Adipocyte (in vitro differentiated cells): ENCODE measurements at regions not wholly inside any gene's neighbourhood (a gene's known extent, or its start where the extent isn't known, plus 50 kb on each side); places are given as distances from the start of the nearest gene placed in this dataset.

Experiments
- DNase-seq: peaks from one replicate; pipeline ENCODE4 v3.0.0-alpha.2; 2015; ENCODE audit warnings: low read depth
- H3K27me3 ChIP-seq: replicated peaks from 2 replicates; pipeline ENCODE4 v1.7.0; 2013; ENCODE audit warnings: mild to moderate bottlenecking, low read length, moderate library complexity; ENCODE audit not compliant: control insufficient read depth, insufficient read depth
- H3K36me3 ChIP-seq: 2 replicates; pipeline ENCODE4 v1.7.0; 2013; ENCODE audit warnings: low read length, mild to moderate bottlenecking, moderate library complexity; ENCODE audit not compliant: control insufficient read depth, insufficient read depth, severe bottlenecking
- H3K4me1 ChIP-seq: 2 replicates; pipeline ENCODE4 v1.7.0; 2013; ENCODE audit warnings: mild to moderate bottlenecking, low read length, moderate library complexity; ENCODE audit not compliant: control insufficient read depth, insufficient read depth
- H3K4me3 ChIP-seq: 2 replicates; pipeline ENCODE4 v1.7.0; 2013; ENCODE audit warnings: mild to moderate bottlenecking, low read length, moderate library complexity
- H3K9ac ChIP-seq: 2 replicates; pipeline ENCODE4 v1.7.0; 2013; ENCODE audit warnings: mild to moderate bottlenecking, low read length, moderate library complexity
- H3K9me3 ChIP-seq: 2 replicates; pipeline ENCODE4 v1.7.0; 2013; ENCODE audit warnings: mild to moderate bottlenecking, low read length, moderate library complexity; ENCODE audit not compliant: control insufficient read depth

DNA sequence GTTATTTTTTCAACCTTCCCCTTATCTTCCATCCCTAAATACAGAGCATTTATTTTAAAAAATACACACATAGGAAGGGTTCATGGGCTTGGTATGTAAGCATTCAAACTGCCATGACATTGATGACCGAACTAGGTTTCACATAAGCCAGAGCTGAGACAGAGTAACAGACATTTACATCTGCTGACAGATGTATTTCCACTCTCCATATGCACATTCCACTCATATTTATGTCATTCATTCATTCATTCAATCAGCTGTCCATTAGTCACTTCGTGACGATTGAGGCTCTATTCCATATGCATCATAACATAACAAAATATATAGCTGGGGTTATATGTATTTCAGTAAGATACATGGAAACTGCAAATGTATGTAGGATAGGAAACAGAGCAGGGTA is 145.5 kb upstream of the OTX2 start:
- peaks cover 8% of the 10 kb centered on the region for H3K27me3 ChIP-seq
- no peak overlapping the region for H3K4me3 ChIP-seq
- H3K9me3 ChIP-seq: no peaks in the 10 kb centered on the region
- no peak for DNase-seq
- no peaks in the 10 kb centered on the region for H3K4me1 ChIP-seq
- H3K36me3 ChIP-seq: no peaks in the 10 kb centered on the region
- no peak overlapping the region for H3K9ac ChIP-seq

DNA sequence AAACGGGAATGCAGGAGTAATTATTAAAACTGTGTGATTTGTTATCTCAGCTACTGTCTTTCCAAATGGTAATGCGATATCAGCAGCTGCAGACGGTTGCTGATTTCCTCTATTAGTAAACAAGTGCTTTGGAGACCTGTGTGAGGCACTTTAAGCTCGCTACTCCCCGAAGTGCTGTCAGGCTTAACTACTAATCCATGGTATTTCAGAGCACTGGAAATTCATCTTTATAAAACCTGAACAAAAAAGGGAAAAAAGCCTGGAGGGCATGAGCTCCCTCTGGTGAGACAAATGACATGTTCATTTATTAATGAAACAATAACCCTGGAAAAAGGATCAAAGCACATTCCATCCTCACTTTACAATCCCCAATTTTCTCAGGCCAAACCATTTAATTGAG is 143.6 kb upstream of the OTX2 start:
- no peak overlapping the region for H3K9ac ChIP-seq
- no peak for DNase-seq
- no peaks in the 10 kb centered on the region for H3K36me3 ChIP-seq
- H3K4me1 ChIP-seq: no peaks in the 10 kb centered on the region
- no peaks in the 10 kb centered on the region for H3K9me3 ChIP-seq
- H3K27me3 ChIP-seq: peaks cover 8% of the 10 kb centered on the region
- no peak overlapping the region for H3K4me3 ChIP-seq

DNA sequence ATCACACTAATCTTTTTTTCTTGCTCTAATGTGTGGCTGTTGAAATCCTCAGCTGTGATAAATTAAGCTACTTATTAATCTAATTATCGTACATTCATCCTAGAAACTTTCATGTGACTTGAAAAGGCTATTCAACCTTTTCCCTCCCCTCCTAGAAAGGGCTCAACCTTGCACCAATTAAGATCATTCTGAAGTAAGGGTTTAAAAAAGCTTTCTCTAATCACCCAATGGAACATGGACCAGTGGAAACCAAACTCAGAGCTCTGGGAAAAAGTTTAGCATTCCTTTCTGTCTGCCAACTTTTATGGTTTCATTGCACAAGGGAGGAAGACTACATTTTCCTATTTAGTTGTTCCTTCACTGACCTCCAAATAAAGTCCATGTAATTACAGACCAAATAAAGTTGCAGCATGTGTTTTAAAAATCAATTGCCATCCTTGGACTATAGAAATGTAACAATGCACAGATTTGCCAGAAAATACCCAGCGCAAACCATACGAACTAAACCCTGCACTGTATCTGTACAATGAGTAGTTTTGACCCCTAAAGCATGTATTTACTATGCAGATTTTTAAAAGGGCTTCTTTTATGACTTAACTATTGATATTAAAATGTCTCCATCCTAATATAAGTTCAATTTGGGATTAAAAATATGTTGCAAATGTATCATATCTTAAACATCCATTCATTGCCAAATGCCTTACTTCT is 142.6 kb upstream of the OTX2 start:
- Histone ChIP-seq H3K9ac (no peak overlapping the region), H3K4me3 (no peak overlapping the region), H3K4me1 (no peaks in the 10 kb centered on the region), H3K36me3 (no peaks in the 10 kb centered on the region), H3K9me3 (no peaks in the 10 kb centered on the region), H3K27me3 (peaks cover 8% of the 10 kb centered on the region)
- DNase-seq: no peak

DNA sequence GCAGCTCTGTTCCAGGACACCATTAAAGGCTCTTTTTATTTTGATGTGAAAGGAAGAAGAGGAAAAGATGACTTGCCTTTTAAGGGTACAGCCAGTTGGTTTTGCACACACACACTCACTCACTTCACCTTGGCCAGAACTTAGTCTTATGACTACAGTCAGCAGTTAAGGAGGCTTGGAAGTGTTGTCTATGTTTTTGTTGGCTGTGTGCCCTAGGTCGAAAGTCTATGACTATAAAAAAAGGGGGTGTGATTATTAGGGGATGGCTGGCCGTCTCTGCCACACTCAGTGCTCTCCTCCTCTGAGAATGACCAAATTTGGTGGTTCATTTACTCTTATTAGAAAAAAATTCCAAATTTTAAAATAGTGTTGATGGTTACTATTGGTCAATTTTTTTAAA is 139.5 kb upstream of the OTX2 start:
- no peak for DNase-seq

DNA sequence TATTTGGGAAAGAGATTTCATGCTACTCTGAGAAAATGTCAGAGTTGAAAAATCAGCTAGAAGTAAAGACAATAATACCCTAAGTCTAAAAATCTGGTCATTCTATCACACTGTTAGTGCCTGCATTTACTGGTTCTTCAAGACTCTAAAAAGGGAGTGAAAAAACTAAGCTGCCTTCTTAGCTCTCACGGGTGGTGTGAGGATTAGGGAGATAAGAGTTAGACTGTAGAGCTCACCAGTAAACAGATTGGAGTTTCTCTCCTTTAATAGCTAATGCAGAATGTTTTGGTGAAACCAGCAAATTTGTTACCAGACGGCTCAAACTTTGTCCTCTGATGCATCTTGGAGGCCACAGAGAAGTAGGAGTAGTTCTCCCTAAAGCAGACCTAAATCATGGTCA is 135.0 kb upstream of the OTX2 start:
- no peak for DNase-seq
- Histone ChIP-seq H3K9me3 (no peaks in the 10 kb centered on the region), H3K36me3 (no peaks in the 10 kb centered on the region), H3K4me1 (no peaks in the 10 kb centered on the region), H3K9ac (no peak overlapping the region), H3K4me3 (no peak overlapping the region), H3K27me3 (no peaks in the 10 kb centered on the region)

More for the DNA sequence above, 139.5 kb upstream of the OTX2 start:
- H3K9ac ChIP-seq: no peak overlapping the region
- no peaks in the 10 kb centered on the region for H3K9me3 ChIP-seq
- H3K4me3 ChIP-seq: no peak overlapping the region
- peaks cover 3% of the 10 kb centered on the region for H3K27me3 ChIP-seq
- H3K4me1 ChIP-seq: no peaks in the 10 kb centered on the region
- no peaks in the 10 kb centered on the region for H3K36me3 ChIP-seq

DNA sequence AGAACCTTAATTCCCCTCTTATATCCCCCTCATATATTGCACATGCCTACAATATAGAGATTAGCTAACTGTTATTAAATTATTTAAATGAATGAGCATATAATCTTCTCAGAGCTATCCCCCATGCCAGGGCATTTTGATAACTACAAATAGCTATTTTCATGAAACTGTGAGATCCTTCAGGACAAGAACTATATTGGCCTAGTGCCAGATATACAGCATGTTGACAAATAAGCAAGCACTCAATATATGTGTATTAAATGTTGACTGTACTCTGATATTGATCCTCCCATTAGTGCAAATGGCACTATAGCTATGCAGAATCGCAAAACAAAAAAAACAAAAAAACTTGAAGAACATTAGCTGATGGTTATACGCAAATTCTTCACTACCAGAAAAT is 134.1 kb upstream of the OTX2 start:
- Histone ChIP-seq H3K36me3 (no peaks in the 10 kb centered on the region), H3K27me3 (no peaks in the 10 kb centered on the region), H3K4me3 (no peak overlapping the region), H3K9me3 (no peaks in the 10 kb centered on the region), H3K9ac (no peak overlapping the region), H3K4me1 (no peaks in the 10 kb centered on the region)
- no peak for DNase-seq

DNA sequence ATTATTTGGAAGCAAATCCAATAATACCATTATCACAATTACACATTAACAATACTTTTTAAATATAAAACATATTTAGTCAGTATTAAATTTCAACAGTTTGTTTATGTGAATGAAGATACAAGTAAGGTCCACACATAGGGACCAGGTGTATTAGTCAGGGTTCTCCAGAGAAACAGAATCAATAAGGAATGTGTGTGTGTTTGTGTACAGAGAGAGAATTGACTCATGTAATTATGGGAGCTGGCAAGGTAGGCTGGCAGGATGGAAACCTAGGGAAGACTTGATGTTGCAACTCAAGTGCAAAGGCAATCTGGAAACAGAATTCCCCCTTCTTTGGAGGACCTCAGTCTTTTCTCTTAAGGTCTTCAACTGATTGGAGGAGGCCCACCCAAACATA is 123.2 kb upstream of the OTX2 start:
- no peak overlapping the region for H3K9ac ChIP-seq
- H3K9me3 ChIP-seq: no peaks in the 10 kb centered on the region
- H3K27me3 ChIP-seq: no peaks in the 10 kb centered on the region
- no peaks in the 10 kb centered on the region for H3K36me3 ChIP-seq
- DNase-seq: no peak
- no peaks in the 10 kb centered on the region for H3K4me1 ChIP-seq
- no peak overlapping the region for H3K4me3 ChIP-seq

DNA sequence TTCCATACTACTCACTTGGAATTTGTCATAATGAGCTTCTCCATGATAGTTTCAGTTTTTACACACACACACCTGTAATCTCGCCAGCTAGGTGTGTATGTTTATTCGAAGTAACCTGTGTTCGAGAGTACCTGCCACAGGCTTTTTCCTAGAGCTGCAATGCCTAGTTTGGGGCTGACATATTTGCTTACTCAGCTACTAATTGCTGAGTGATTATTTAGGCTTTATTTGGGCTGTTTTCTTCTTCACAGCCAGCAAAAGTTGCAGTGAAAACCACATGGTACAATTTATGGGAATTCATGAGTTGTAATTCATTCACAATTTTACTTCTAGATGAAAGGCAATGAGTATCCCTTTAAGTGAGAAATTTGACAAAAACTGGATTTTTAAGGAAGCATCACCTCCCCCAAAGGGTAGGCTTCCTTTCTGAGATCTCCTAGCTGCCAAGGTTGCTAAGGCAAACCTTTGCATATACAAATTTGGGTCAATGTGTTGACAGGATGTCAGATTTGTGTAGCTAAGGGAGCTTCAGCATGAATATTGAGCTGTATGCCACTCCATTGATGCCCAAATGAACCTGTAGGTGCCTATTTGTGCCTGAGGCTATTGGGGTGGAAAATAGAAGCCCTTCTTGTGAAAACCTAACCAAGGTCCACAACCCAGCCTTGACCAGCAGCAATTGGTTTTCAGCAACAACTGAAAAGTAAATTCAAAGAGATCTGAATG is 108.7 kb upstream of the OTX2 start:
- H3K9ac ChIP-seq: no peak overlapping the region
- H3K36me3 ChIP-seq: no peaks in the 10 kb centered on the region
- H3K4me1 ChIP-seq: no peaks in the 10 kb centered on the region
- no peak for DNase-seq
- no peak overlapping the region for H3K4me3 ChIP-seq
- peaks cover 15% of the 10 kb centered on the region for H3K9me3 ChIP-seq
- H3K27me3 ChIP-seq: no peaks in the 10 kb centered on the region

DNA sequence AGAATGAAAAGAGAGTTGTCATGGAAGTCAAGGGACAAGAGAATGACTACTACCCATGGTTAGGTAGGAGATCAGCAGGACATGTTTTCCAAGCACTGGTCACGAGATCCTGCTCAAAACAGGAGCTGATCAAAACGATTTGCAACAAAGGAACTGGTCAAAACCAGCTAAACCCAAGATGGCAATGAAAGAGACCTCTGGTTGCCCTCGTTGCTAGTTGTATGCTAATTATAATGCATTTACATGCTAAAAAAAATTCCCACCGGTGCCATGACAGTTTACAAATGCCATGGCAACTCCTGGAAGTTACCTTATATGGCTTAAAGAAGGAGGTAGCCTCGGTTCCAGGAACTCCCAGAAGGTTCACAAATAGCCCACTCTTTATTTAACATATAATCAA is 95.0 kb upstream of the OTX2 start:
- H3K9ac ChIP-seq: no peak overlapping the region
- no peaks in the 10 kb centered on the region for H3K27me3 ChIP-seq
- DNase-seq: no peak
- H3K4me3 ChIP-seq: no peak overlapping the region
- H3K4me1 ChIP-seq: no peaks in the 10 kb centered on the region
- H3K9me3 ChIP-seq: no peaks in the 10 kb centered on the region
- no peaks in the 10 kb centered on the region for H3K36me3 ChIP-seq

DNA sequence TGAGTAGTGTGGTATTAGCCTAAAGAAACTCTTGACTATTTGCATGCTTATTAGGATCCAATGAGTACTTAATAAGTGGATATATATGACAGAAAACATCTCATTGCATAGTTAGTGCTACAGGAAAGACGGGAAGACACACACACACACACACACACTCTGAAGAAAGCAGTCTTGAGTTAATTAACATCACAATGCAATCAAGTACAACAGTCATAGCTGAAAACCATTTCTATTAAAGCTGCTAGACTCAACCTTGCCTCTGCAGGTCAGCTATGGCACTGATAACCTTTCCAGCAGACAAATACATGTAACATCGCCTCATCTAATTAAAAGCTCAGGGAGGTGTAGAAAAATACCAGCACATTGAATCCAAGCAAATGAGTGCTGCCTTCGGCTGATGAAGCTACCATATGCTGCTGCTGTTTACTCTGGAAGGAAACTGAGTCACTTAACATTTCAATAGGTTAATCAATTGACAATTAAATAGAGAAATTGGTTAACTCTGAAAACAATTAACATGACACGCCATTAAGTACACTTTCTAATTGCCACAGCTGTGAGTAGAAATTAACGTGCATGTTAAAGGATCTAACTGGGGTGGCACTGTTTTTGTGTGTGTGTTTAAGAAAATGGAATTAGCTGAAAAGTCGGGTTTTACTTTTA is 93.2 kb upstream of the OTX2 start:
- H3K9ac ChIP-seq: no peak overlapping the region
- no peaks in the 10 kb centered on the region for H3K4me1 ChIP-seq
- H3K36me3 ChIP-seq: no peaks in the 10 kb centered on the region
- H3K4me3 ChIP-seq: no peak overlapping the region
- no peak for DNase-seq
- H3K27me3 ChIP-seq: no peaks in the 10 kb centered on the region
- no peaks in the 10 kb centered on the region for H3K9me3 ChIP-seq

DNA sequence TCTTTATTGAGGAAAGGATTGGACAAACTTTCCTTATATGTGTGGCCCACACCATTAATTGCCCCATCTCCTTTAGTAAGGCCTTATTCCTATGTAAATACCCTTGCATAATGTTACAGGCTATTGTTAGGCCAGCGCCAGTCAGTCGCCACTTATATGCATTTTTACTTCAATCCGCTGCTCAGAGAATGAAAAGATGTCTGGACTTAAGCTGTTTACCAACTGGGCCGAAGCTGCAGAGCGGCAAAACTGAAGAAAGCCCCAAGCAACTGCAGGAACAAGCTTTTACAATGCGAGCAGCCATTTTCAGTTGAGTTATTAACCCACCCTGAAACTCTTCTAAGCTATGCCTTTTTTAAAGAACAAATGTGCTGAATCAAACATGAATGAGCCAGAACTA is 92.1 kb upstream of the OTX2 start:
- DNase-seq: no peak
- no peaks in the 10 kb centered on the region for H3K9me3 ChIP-seq
- no peaks in the 10 kb centered on the region for H3K27me3 ChIP-seq
- no peak overlapping the region for H3K4me3 ChIP-seq
- no peaks in the 10 kb centered on the region for H3K4me1 ChIP-seq
- no peaks in the 10 kb centered on the region for H3K36me3 ChIP-seq
- H3K9ac ChIP-seq: no peak overlapping the region
